H9 (cell line): ENCODE measurements at regions not wholly inside any gene's neighbourhood (a gene's known extent, or its start where the extent isn't known, plus 50 kb on each side); places are given as distances from the start of the nearest gene placed in this dataset.

Experiments
- DNase-seq: peaks from one replicate; pipeline ENCODE4 v3.0.0-alpha.2; 2017
- H2AFZ ChIP-seq: one replicate; pipeline ENCODE4 v1.6.1; 2013; ENCODE audit warnings: mild to moderate bottlenecking, low read length, control low read depth, moderate library complexity
- H2AK5ac ChIP-seq: 2 replicates; pipeline ENCODE4 v1.6.1; 2013; ENCODE audit warnings: low read length, control low read depth, mixed read lengths; ENCODE audit not compliant: insufficient read length
- H2BK120ac ChIP-seq: one replicate; pipeline ENCODE4 v1.6.1; 2013; ENCODE audit warnings: low read depth, mild to moderate bottlenecking, low read length, control low read depth, inconsistent platforms; ENCODE audit not compliant: poor library complexity, severe bottlenecking
- H2BK12ac ChIP-seq: 2 replicates; pipeline ENCODE4 v1.6.1; 2013; ENCODE audit warnings: low read length, control low read depth, mixed read lengths, low read depth; ENCODE audit not compliant: insufficient read length
- H2BK15ac ChIP-seq: 2 replicates; pipeline ENCODE4 v1.6.1; 2013; ENCODE audit warnings: low read depth, low read length, control low read depth
- H2BK20ac ChIP-seq: one replicate; pipeline ENCODE4 v1.6.1; 2013; ENCODE audit warnings: low read depth, mild to moderate bottlenecking, low read length, control low read depth, inconsistent platforms; ENCODE audit not compliant: poor library complexity, severe bottlenecking
- H2BK5ac ChIP-seq: 2 replicates; pipeline ENCODE4 v1.6.1; 2013; ENCODE audit warnings: low read length, control low read depth, mixed read lengths; ENCODE audit not compliant: insufficient read length
- H3K14ac ChIP-seq: 2 replicates; pipeline ENCODE4 v1.6.1; 2013; ENCODE audit warnings: low read length, control low read depth; ENCODE audit not compliant: insufficient read depth
- H3K18ac ChIP-seq: 2 replicates; pipeline ENCODE4 v1.6.1; 2013; ENCODE audit warnings: low read depth, mild to moderate bottlenecking, mixed read lengths, low read length, control low read depth; ENCODE audit not compliant: insufficient read length
- H3K23ac ChIP-seq: 2 replicates; pipeline ENCODE4 v1.6.1; 2013; ENCODE audit warnings: low read length, control low read depth, mixed read lengths, low read depth; ENCODE audit not compliant: insufficient read length
- H3K23me2 ChIP-seq: 2 replicates; pipeline ENCODE4 v1.6.1; 2013; ENCODE audit warnings: low read depth, mild to moderate bottlenecking, mixed read lengths, low read length, control low read depth; ENCODE audit not compliant: insufficient read length, poor library complexity, severe bottlenecking
- H3K27ac ChIP-seq: 2 replicates; pipeline ENCODE4 v1.5.1; 2013; ENCODE audit warnings: low read length, control low read depth, mixed read lengths, low read depth; ENCODE audit not compliant: insufficient read length
- H3K27me3 ChIP-seq: 2 replicates; pipeline ENCODE4 v1.6.1; 2013; ENCODE audit warnings: low read length, control low read depth, inconsistent platforms; ENCODE audit not compliant: insufficient read depth
- H3K4ac ChIP-seq: 2 replicates; pipeline ENCODE4 v1.6.1; 2013; ENCODE audit warnings: low read depth, mild to moderate bottlenecking, control low read depth, inconsistent platforms, low read length, moderate library complexity
- H3K4me1 ChIP-seq: 2 replicates; pipeline ENCODE4 v1.6.1; 2013; ENCODE audit warnings: low read length, control low read depth, inconsistent platforms; ENCODE audit not compliant: insufficient read depth
- H3K4me2 ChIP-seq: 2 replicates; pipeline ENCODE4 v1.6.1; 2013; ENCODE audit warnings: low read length, control low read depth, mixed read lengths; ENCODE audit not compliant: insufficient read length, insufficient read depth
- H3K56ac ChIP-seq: 2 replicates; pipeline ENCODE4 v1.6.1; 2013; ENCODE audit warnings: low read depth, mild to moderate bottlenecking, mixed read lengths, low read length, control low read depth; ENCODE audit not compliant: insufficient read length
- H3K79me1 ChIP-seq: 2 replicates; pipeline ENCODE4 v1.6.1; 2013; ENCODE audit warnings: low read depth, mild to moderate bottlenecking, moderate library complexity, low read length, control low read depth, inconsistent platforms; ENCODE audit not compliant: insufficient read depth, poor library complexity, severe bottlenecking
- H3K79me2 ChIP-seq: 2 replicates; pipeline ENCODE4 v1.6.1; 2013; ENCODE audit warnings: low read length, control low read depth, inconsistent platforms; ENCODE audit not compliant: insufficient read depth
- H3K9ac ChIP-seq: 2 replicates; pipeline ENCODE4 v1.6.1; 2013; ENCODE audit warnings: low read length, control low read depth, mixed read lengths; ENCODE audit not compliant: insufficient read length; ENCODE audit errors: extremely low read depth
- H3K9me3 ChIP-seq: one replicate; pipeline ENCODE4 v1.6.1; 2013; ENCODE audit warnings: low read depth, low read length, inconsistent platforms; ENCODE audit not compliant: control insufficient read depth
- H3T11ph ChIP-seq: one replicate; pipeline ENCODE4 v1.6.1; 2013; ENCODE audit warnings: mild to moderate bottlenecking, low read length, control low read depth, inconsistent platforms
- H4K20me1 ChIP-seq: one replicate; pipeline ENCODE4 v1.6.1; 2013; ENCODE audit not compliant: control insufficient read depth, insufficient read length, insufficient read depth
- H4K5ac ChIP-seq: 2 replicates; pipeline ENCODE4 v1.6.1; 2013; ENCODE audit warnings: low read depth, mild to moderate bottlenecking, mixed read lengths, low read length, control low read depth; ENCODE audit not compliant: insufficient read length
- H4K8ac ChIP-seq: replicated peaks from 2 replicates; pipeline ENCODE4 v1.6.1; 2013; ENCODE audit warnings: low read length, control low read depth, mixed read lengths, low read depth; ENCODE audit not compliant: insufficient read length
- H4K91ac ChIP-seq: 2 replicates; pipeline ENCODE4 v1.6.1; 2013; ENCODE audit warnings: low read depth, mild to moderate bottlenecking, moderate library complexity, mixed read lengths, low read length, control low read depth; ENCODE audit not compliant: insufficient read length
- H3K27ac Mint-ChIP-seq, 3 experiments: 2 replicates in 2 of 3; 3 replicates in 1 of 3; pipeline ENCODE4 v1.8.0; 2020 to 2021; ENCODE audit warnings: mixed read lengths in 3 of 3, mild to moderate bottlenecking in 1 of 3, moderate library complexity in 1 of 3
- H3K27me3 Mint-ChIP-seq: 2 replicates; pipeline ENCODE4 v1.8.0; 2021; ENCODE audit warnings: low read depth, mild to moderate bottlenecking, moderate library complexity, mixed read lengths
- H3K36me3 Mint-ChIP-seq, 3 experiments: 2 replicates in 2 of 3; 3 replicates in 1 of 3; pipeline ENCODE4 v1.8.0; 2020 to 2021; ENCODE audit warnings: low read depth in 3 of 3, mixed read lengths in 3 of 3; ENCODE audit not compliant: insufficient read depth in 1 of 3
- H3K4me1 Mint-ChIP-seq, 2 experiments: 2 replicates each; pipeline ENCODE4 v1.8.0; 2020; ENCODE audit warnings: mixed read lengths in 2 of 2
- H3K4me3 Mint-ChIP-seq, 2 experiments: 2 replicates in 1 of 2; 3 replicates in 1 of 2; pipeline ENCODE4 v1.8.0; 2020 to 2021; ENCODE audit warnings: mild to moderate bottlenecking in 2 of 2, mixed read lengths in 2 of 2, moderate library complexity in 1 of 2
- H3K9me3 Mint-ChIP-seq, 2 experiments: 2 replicates in 1 of 2; 3 replicates in 1 of 2; pipeline ENCODE4 v1.8.0; 2020; ENCODE audit warnings: mild to moderate bottlenecking in 2 of 2, mixed read lengths in 2 of 2, moderate library complexity in 1 of 2
- WGBS: extraction: QIAGEN DNeasy Blood & Tissue Kit; methylation state at CpG from one replicate; pipeline ENCODE4 v1.1.7; 2013; ENCODE audit warnings: missing lambda C conversion rate, low lambda C conversion rate, mixed read lengths; ENCODE audit not compliant: insufficient read length; ENCODE audit errors: extremely low coverage; 5-methylcytosine and 5-hydroxymethylcytosine counted together
- TF ChIP-seq, protein P1 (sequence below): fragments of 200-600 bp; sonication (generic); conservative IDR thresholded peaks from 3 replicates; pipeline ENCODE4 v1.8.0; 2021; ENCODE audit warnings: antibody characterized with exemption, mild to moderate bottlenecking

DNA sequence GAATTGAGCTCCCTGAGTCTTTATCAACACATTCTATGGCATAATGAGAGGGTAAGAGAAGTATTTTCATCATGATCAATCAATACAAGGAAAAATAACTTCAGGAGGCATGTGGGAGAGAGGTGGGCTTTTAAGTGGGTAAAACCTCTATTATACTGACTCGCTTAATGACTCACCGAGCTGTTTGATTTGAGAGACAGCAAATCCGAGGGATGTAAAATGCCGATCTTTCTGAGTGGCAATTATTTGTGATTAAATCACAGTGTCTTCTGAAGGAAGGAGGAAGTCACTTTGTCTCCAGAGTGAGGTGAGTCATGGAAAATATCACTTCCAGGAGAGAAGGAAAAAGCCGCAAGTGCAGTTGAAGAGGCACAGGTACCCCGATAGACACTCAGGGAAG is 320.4 kb downstream of the DRD1 start:
- Histone ChIP-seq H4K91ac (no peak overlapping the region), H3K9ac (no peak overlapping the region), H4K5ac (no peak overlapping the region), H4K20me1 (no peaks in the 10 kb centered on the region), H2AK5ac (no peak overlapping the region), H3K4me2 (no peak overlapping the region), H3K56ac (no peak overlapping the region), H2BK120ac (no peak overlapping the region), H3T11ph (no peak overlapping the region), H2BK20ac (no peak overlapping the region), H3K18ac (no peak overlapping the region), H3K14ac (no peak overlapping the region), H2BK5ac (no peak overlapping the region), H3K4me1 (no peaks in the 10 kb centered on the region; the same call in 1 of the 2 replicates), H3K9me3 (no peaks in the 10 kb centered on the region), H2BK12ac (no peak overlapping the region), H3K27ac (no peak overlapping the region), H2BK15ac (no peak overlapping the region), H2AFZ (no peak overlapping the region), H3K27me3 (no peaks in the 10 kb centered on the region), H3K79me1 (no peaks in the 10 kb centered on the region), H4K8ac (no peak overlapping the region), H3K79me2 (no peaks in the 10 kb centered on the region), H3K4ac (no peak overlapping the region), H3K23ac (no peak overlapping the region), H3K23me2 (no peaks in the 10 kb centered on the region)
- Mint-ChIP-seq H3K4me1 (peaks cover 9 to 10% of the 10 kb centered on the region in 2 experiments), H3K27ac (no peak overlapping the region), H3K36me3 (peaks cover 0 to 12% (median 11%) of the 10 kb centered on the region in 3 experiments; a peak in 5 of 7 replicates), H3K9me3 (peaks cover 7 to 13% of the 10 kb centered on the region in 2 experiments), H3K27me3 (peaks cover 4% of the 10 kb centered on the region), H3K4me3 (no peak overlapping the region)
- no CpG with 5 or more reads among the region's 6 CpGs for WGBS
- DNase-seq = no peak
- TF ChIP-seq, protein P1, sequence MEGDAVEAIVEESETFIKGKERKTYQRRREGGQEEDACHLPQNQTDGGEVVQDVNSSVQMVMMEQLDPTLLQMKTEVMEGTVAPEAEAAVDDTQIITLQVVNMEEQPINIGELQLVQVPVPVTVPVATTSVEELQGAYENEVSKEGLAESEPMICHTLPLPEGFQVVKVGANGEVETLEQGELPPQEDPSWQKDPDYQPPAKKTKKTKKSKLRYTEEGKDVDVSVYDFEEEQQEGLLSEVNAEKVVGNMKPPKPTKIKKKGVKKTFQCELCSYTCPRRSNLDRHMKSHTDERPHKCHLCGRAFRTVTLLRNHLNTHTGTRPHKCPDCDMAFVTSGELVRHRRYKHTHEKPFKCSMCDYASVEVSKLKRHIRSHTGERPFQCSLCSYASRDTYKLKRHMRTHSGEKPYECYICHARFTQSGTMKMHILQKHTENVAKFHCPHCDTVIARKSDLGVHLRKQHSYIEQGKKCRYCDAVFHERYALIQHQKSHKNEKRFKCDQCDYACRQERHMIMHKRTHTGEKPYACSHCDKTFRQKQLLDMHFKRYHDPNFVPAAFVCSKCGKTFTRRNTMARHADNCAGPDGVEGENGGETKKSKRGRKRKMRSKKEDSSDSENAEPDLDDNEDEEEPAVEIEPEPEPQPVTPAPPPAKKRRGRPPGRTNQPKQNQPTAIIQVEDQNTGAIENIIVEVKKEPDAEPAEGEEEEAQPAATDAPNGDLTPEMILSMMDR = no peak
